Hepatocyte (in vitro differentiated cells): ENCODE measurements at regions not wholly inside any gene's neighbourhood (a gene's known extent, or its start where the extent isn't known, plus 50 kb on each side); places are given as distances from the start of the nearest gene placed in this dataset.

ENCODE experiments used
- DNase-seq: peaks from one replicate; pipeline ENCODE4 v3.0.0-alpha.2; 2016; ENCODE audit warnings: low spot score
- H2AFZ ChIP-seq: fragments of 200-600 bp; sonication (generic); 2 replicates; pipeline ENCODE4 v1.6.0; 2016; ENCODE audit warnings: antibody characterized with exemption, mild to moderate bottlenecking
- H3K27ac ChIP-seq: fragments of 200-600 bp; sonication (generic); 2 replicates; pipeline ENCODE4 v1.5.1; 2016; ENCODE audit warnings: mild to moderate bottlenecking
- H3K27me3 ChIP-seq: fragments of 200-600 bp; sonication (generic); 2 replicates; pipeline ENCODE4 v1.6.1; 2016
- H3K36me3 ChIP-seq: fragments of 200-600 bp; sonication (generic); replicated peaks from 2 replicates; pipeline ENCODE4 v1.5.1; 2016; ENCODE audit warnings: low read depth; ENCODE audit not compliant: insufficient read depth
- H3K4me1 ChIP-seq: fragments of 200-600 bp; sonication (generic); 2 replicates; pipeline ENCODE4 v1.5.1; 2016; ENCODE audit warnings: mild to moderate bottlenecking, moderate library complexity; ENCODE audit not compliant: insufficient read depth
- H3K4me2 ChIP-seq: fragments of 200-600 bp; sonication (generic); 2 replicates; pipeline ENCODE4 v1.6.0; 2016
- H3K4me3 ChIP-seq: fragments of 200-600 bp; sonication (generic); 2 replicates; pipeline ENCODE4 v1.5.1; 2016; ENCODE audit warnings: mild to moderate bottlenecking
- H3K79me2 ChIP-seq: fragments of 200-600 bp; sonication (generic); 2 replicates; pipeline ENCODE4 v1.6.0; 2017; ENCODE audit warnings: mild to moderate bottlenecking
- H3K9me2 ChIP-seq: fragments of 200-600 bp; sonication (generic); replicated peaks from 2 replicates; pipeline ENCODE4 v1.6.0; 2017; ENCODE audit warnings: mild to moderate bottlenecking; ENCODE audit not compliant: insufficient read depth
- H3K9me3 ChIP-seq: fragments of 200-600 bp; sonication (generic); 2 replicates; pipeline ENCODE4 v1.5.1; 2016; ENCODE audit warnings: low read depth, mild to moderate bottlenecking
- H4K20me1 ChIP-seq: fragments of 200-600 bp; sonication (generic); 2 replicates; pipeline ENCODE4 v1.6.0; 2016; ENCODE audit warnings: mild to moderate bottlenecking; ENCODE audit not compliant: insufficient read depth, poor library complexity, severe bottlenecking
- CTCF ChIP-seq: fragments of 200-600 bp; sonication (generic); IDR thresholded peaks from 2 replicates; pipeline ENCODE4 v1.5.1; 2016; ENCODE audit warnings: antibody characterized with exemption, mild to moderate bottlenecking; ENCODE audit not compliant: poor library complexity
- EZH2 ChIP-seq: fragments of 200-600 bp; sonication (generic); IDR thresholded peaks from 2 replicates; pipeline ENCODE4 v1.6.1; 2016; ENCODE audit warnings: antibody characterized with exemption, mild to moderate bottlenecking, borderline replicate concordance
- EZH2phosphoT487 ChIP-seq: fragments of 200-600 bp; sonication (generic); IDR thresholded peaks from one replicate; pipeline ENCODE4 v1.6.1; 2018; ENCODE audit warnings: antibody characterized with exemption, mild to moderate bottlenecking, low read depth, moderate library complexity; ENCODE audit not compliant: unreplicated experiment, severe bottlenecking
- WGBS: methylation state at CpG from one replicate; pipeline ENCODE4 v1.1.6; 2016; ENCODE audit warnings: low lambda C conversion rate; ENCODE audit errors: missing lambda C conversion rate; 5-methylcytosine and 5-hydroxymethylcytosine counted together

DNA sequence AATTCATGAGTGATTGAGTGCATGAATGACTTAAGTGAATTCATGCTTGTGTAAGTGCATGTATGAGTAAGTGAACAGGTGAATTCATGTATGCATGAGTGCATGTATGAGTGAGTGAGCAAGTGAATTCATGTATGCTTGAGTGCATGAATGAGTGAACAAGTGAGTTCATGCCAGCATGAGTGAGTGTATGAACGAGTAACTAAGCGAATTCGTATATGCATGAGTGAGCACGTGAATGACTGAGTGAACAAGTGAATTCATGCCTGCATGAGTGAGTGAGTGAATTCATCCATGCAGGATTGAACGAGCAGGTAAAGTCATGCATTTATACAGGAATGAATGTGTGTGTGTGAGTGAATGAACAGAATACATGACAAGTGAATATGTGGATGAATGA lies 278.5 kb upstream of the USP9Y start:
- no CpG with 5 or more reads among the region's 5 CpGs for WGBS

GRCh38 chrY:12423416-12424252 lies 277.4 kb upstream of the USP9Y start:
- no peaks in the 10 kb centered on the region for H3K9me2 ChIP-seq
- no peak for DNase-seq
- no peaks in the 10 kb centered on the region for H3K9me3 ChIP-seq
- H2AFZ ChIP-seq, result no peak overlapping the region
- TF ChIP-seq EZH2phosphoT487 (no peak), EZH2 (no peak), CTCF (no peak)
- no peak overlapping the region for H3K4me3 ChIP-seq
- no peaks in the 10 kb centered on the region for H3K4me1 ChIP-seq
- no peaks in the 10 kb centered on the region for H3K36me3 ChIP-seq
- no peaks in the 10 kb centered on the region for H4K20me1 ChIP-seq
- H3K4me2 ChIP-seq, result no peak overlapping the region
- no CpG with 5 or more reads among the region's 6 CpGs for WGBS
- H3K27ac ChIP-seq, result no peak overlapping the region
- H3K27me3 ChIP-seq, result no peaks in the 10 kb centered on the region
- no peaks in the 10 kb centered on the region for H3K79me2 ChIP-seq

More for the DNA sequence above, 278.5 kb upstream of the USP9Y start:
- Histone ChIP-seq H3K9me2 (no peaks in the 10 kb centered on the region), H3K4me1 (no peaks in the 10 kb centered on the region), H3K27ac (no peak overlapping the region), H2AFZ (no peak overlapping the region), H3K4me3 (no peak overlapping the region), H3K79me2 (no peaks in the 10 kb centered on the region), H4K20me1 (no peaks in the 10 kb centered on the region), H3K4me2 (no peak overlapping the region), H3K27me3 (no peaks in the 10 kb centered on the region), H3K36me3 (no peaks in the 10 kb centered on the region), H3K9me3 (no peaks in the 10 kb centered on the region)
- TF ChIP-seq EZH2, result no peak
- no peak for TF ChIP-seq CTCF
- no peak for TF ChIP-seq EZH2phosphoT487
- DNase-seq, result no peak

DNA sequence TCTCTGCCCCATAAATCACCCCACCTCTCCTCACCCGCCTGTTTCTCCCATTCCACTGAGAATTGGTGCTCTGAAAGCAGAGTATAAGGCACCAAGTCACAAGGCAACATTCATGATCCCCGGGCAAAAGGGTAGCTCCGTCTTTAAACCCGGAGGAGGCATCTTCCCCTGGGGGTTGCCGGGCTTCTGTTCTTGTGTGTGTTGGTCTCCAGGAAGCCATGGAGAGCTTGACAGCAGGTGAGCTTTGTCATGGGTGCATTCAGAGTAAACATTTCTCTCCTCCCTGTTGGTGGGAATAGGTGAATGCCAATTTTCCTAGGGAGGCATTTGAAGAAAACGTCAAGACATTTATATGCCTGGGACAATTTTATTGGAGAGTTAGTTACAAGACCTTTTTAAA lies 275.5 kb upstream of the USP9Y start:
- no CpG with 5 or more reads among the region's 6 CpGs for WGBS
- H3K4me1 ChIP-seq, result no peaks in the 10 kb centered on the region
- H3K27me3 ChIP-seq, result no peaks in the 10 kb centered on the region
- no peak for DNase-seq
- H3K27ac ChIP-seq, result no peak overlapping the region
- H3K79me2 ChIP-seq, result no peaks in the 10 kb centered on the region
- no peak for TF ChIP-seq CTCF
- TF ChIP-seq EZH2, result no peak
- TF ChIP-seq EZH2phosphoT487, result no peak
- H3K4me3 ChIP-seq, result no peak overlapping the region
- no peak overlapping the region for H3K4me2 ChIP-seq
- no peaks in the 10 kb centered on the region for H4K20me1 ChIP-seq
- H2AFZ ChIP-seq, result no peak overlapping the region
- no peaks in the 10 kb centered on the region for H3K36me3 ChIP-seq
- H3K9me3 ChIP-seq, result no peaks in the 10 kb centered on the region
- no peaks in the 10 kb centered on the region for H3K9me2 ChIP-seq
